Panc1 (cell line): ENCODE measurements at regions not wholly inside any gene's neighbourhood (a gene's known extent, or its start where the extent isn't known, plus 50 kb on each side); places are given as distances from the start of the nearest gene placed in this dataset.

Experiments
- POLR2AphosphoS5 ChIP-seq: IDR thresholded peaks from 2 replicates; pipeline ENCODE4 v1.6.1; 2012; ENCODE audit warnings: mild to moderate bottlenecking, low read depth, low read length, moderate library complexity
- SIN3A ChIP-seq: IDR thresholded peaks from 2 replicates; pipeline ENCODE4 v1.6.1; 2012; ENCODE audit warnings: low read depth, mild to moderate bottlenecking, low read length, moderate library complexity, borderline replicate concordance; ENCODE audit not compliant: insufficient read depth
- TCF7L2 ChIP-seq: IDR thresholded peaks from 2 replicates; pipeline ENCODE4 v1.6.1; 2011; ENCODE audit warnings: mild to moderate bottlenecking, low read depth, low read length, inconsistent platforms
- TF ChIP-seq, protein P1 (sequence below), 2 experiments: IDR thresholded peaks; 2 replicates each; pipeline ENCODE4 v1.6.1; 2011 to 2012; ENCODE audit warnings: low read depth in 2 of 2, control low read depth in 1 of 2, low read length in 1 of 2, mild to moderate bottlenecking in 1 of 2, moderate library complexity in 1 of 2; ENCODE audit not compliant: insufficient read depth in 1 of 2
- TF ChIP-seq, protein P2 (sequence below): fragments of 450-650 bp; IDR thresholded peaks from 2 replicates; pipeline ENCODE4 v1.5.1; 2017; ENCODE audit warnings: mild to moderate bottlenecking

DNA sequence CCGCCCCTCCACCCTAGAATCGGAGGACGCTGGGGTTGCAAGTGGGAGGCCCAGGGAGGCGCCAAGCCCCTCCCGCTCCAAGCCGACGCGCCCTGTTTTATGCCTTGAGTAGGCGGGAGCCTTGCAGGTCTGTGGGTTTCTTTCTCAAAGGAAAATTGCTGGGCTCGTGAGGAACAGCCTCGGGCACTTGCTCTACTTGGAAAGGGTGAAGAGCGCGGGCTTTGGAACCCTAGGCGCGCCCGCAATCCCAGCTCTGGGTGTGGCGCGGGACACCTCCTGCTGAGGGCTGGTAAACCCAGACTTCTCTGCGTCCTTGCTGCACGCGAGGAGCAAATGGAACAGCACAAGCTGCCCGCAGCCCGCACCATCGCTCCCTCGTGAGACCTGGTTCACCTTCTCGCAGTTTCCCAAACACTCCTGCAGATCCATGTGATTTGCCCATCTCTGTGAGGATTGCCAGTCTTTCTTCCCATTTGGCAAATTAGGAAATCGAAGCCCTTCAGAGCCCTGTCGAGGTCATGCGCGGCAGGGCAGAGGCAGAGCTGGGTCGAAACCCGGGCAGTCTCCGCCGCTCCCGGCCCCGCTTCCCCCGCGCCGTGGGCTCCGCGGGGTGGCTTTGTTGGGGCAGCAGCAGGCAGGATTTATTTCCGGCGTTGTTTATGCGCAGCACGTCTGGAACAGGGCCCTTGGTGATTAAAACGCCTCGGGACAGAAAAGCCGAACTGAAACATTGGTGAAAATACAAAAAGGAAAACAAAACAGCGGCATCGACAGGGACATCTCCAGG is 98.4 kb upstream of the CPLX2 start:
- TF ChIP-seq, protein P1, sequence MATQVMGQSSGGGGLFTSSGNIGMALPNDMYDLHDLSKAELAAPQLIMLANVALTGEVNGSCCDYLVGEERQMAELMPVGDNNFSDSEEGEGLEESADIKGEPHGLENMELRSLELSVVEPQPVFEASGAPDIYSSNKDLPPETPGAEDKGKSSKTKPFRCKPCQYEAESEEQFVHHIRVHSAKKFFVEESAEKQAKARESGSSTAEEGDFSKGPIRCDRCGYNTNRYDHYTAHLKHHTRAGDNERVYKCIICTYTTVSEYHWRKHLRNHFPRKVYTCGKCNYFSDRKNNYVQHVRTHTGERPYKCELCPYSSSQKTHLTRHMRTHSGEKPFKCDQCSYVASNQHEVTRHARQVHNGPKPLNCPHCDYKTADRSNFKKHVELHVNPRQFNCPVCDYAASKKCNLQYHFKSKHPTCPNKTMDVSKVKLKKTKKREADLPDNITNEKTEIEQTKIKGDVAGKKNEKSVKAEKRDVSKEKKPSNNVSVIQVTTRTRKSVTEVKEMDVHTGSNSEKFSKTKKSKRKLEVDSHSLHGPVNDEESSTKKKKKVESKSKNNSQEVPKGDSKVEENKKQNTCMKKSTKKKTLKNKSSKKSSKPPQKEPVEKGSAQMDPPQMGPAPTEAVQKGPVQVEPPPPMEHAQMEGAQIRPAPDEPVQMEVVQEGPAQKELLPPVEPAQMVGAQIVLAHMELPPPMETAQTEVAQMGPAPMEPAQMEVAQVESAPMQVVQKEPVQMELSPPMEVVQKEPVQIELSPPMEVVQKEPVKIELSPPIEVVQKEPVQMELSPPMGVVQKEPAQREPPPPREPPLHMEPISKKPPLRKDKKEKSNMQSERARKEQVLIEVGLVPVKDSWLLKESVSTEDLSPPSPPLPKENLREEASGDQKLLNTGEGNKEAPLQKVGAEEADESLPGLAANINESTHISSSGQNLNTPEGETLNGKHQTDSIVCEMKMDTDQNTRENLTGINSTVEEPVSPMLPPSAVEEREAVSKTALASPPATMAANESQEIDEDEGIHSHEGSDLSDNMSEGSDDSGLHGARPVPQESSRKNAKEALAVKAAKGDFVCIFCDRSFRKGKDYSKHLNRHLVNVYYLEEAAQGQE (IDR thresholded peaks at IDR 0.05; ENCODE audit: insufficient read depth in 1 of 2, low read depth in 2 of 2, low read length in 1 of 2) = no peak
- TF ChIP-seq POLR2AphosphoS5 = no peak
- TF ChIP-seq, protein P2, sequence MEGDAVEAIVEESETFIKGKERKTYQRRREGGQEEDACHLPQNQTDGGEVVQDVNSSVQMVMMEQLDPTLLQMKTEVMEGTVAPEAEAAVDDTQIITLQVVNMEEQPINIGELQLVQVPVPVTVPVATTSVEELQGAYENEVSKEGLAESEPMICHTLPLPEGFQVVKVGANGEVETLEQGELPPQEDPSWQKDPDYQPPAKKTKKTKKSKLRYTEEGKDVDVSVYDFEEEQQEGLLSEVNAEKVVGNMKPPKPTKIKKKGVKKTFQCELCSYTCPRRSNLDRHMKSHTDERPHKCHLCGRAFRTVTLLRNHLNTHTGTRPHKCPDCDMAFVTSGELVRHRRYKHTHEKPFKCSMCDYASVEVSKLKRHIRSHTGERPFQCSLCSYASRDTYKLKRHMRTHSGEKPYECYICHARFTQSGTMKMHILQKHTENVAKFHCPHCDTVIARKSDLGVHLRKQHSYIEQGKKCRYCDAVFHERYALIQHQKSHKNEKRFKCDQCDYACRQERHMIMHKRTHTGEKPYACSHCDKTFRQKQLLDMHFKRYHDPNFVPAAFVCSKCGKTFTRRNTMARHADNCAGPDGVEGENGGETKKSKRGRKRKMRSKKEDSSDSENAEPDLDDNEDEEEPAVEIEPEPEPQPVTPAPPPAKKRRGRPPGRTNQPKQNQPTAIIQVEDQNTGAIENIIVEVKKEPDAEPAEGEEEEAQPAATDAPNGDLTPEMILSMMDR = no peak
- no peak for TF ChIP-seq TCF7L2
- TF ChIP-seq SIN3A = no peak
